IMR-90 (cell line): ENCODE measurements at regions not wholly inside any gene's neighbourhood (a gene's known extent, or its start where the extent isn't known, plus 50 kb on each side); places are given as distances from the start of the nearest gene placed in this dataset.

Experiments used
- CHD1 ChIP-seq: IDR thresholded peaks from 2 replicates; pipeline ENCODE4 v1.6.1; 2012; ENCODE audit warnings: low read depth, low read length, improper control_type of control experiment
- CTCF ChIP-seq: conservative IDR thresholded peaks from 2 replicates; pipeline ENCODE4 v1.5.1; 2012; ENCODE audit warnings: mild to moderate bottlenecking, low read depth, low read length, improper control_type of control experiment
- NFE2L2 ChIP-seq: fragments of 150-350 bp; IDR thresholded peaks from 2 replicates; pipeline ENCODE4 v1.6.1; 2016; ENCODE audit warnings: low read depth, mild to moderate bottlenecking, low read length
- POLR2A ChIP-seq: IDR thresholded peaks from 2 replicates; pipeline ENCODE4 v1.6.1; 2012; ENCODE audit warnings: mild to moderate bottlenecking, low read depth, low read length
- RAD21 ChIP-seq: IDR thresholded peaks from 2 replicates; pipeline ENCODE4 v1.6.1; 2012; ENCODE audit warnings: low read length, improper control_type of control experiment

- TF ChIP-seq CTCF = no peak
- TF ChIP-seq RAD21 = no peak
- TF ChIP-seq CHD1 = no peak
- TF ChIP-seq POLR2A = no peak
- no peak for TF ChIP-seq NFE2L2
Measured at GRCh38 chr6:1144842-1145767, 166.8 kb upstream of the FOXQ1 start.
